ENCODE measurements at regions not wholly inside any gene's neighbourhood (a gene's known extent, or its start where the extent isn't known, plus 50 kb on each side); places are given as distances from the start of the nearest gene placed in this dataset.
A peak's percentile ranks its signal among the peaks of the same experiment; 100 is the strongest.

GRCh38 chr18:45249246-45249661, 366.0 kb upstream of the SLC14A2 start:
- Histone ChIP-seq H3K27ac (peak overlapping the region; percentile 56 to 86 (median 72)), H3K4me3 (no peak overlapping the region), H3K4me1 (peaks cover 0 to 62% (median 22%) of the 10 kb centered on the region in 4 donors), H3K9me3 (no peaks in the 10 kb centered on the region), H3K36me3 (no peaks in the 10 kb centered on the region), H3K27me3 (no peaks in the 10 kb centered on the region)
- WGBS, 2 donors = 83 to 85% methylated on average over 1 of the region's 1 CpG
- intact Hi-C loops (cut with DNase I) = no loop called here
- no peak for TF ChIP-seq EP300 (IDR thresholded peaks at IDR 0.05)
- no peak for TF ChIP-seq CTCF (IDR thresholded peaks at IDR 0.05)
- TF ChIP-seq POLR2AphosphoS5 (IDR thresholded peaks at IDR 0.05) = no peak
- TF ChIP-seq POLR2A (IDR thresholded peaks at IDR 0.05) = no peak
- no peak for DNase-seq

- Histone ChIP-seq H3K36me3 (no peaks in the 10 kb centered on the region), H3K9me3 (no peaks in the 10 kb centered on the region), H3K4me3 (no peak overlapping the region), H3K27ac (peak overlapping the region in 1 of 4 donors; percentile 86), H3K27me3 (no peaks in the 10 kb centered on the region), H3K4me1 (peaks cover 0 to 66% (median 28%) of the 10 kb centered on the region in 4 donors)
- no peak for TF ChIP-seq EP300 (IDR thresholded peaks at IDR 0.05)
- no peak for TF ChIP-seq POLR2AphosphoS5 (IDR thresholded peaks at IDR 0.05)
- TF ChIP-seq CTCF (IDR thresholded peaks at IDR 0.05) = no peak
- no peak for TF ChIP-seq POLR2A (IDR thresholded peaks at IDR 0.05)
- DNase-seq = no peak
- WGBS, 2 donors = 50 to 57% methylated on average over 3 of the region's 3 CpGs
- intact Hi-C loops (cut with DNase I) = no loop called here
These were observed 364.8 kb upstream of the SLC14A2 start for GRCh38 chr18:45250479-45250878.

GRCh38 chr18:45251236-45251635, 364.0 kb upstream of the SLC14A2 start:
- H3K4me3 ChIP-seq = no peak overlapping the region
- no peaks in the 10 kb centered on the region for H3K9me3 ChIP-seq
- 91 to 94% methylated on average over 4 of the region's 4 CpGs for WGBS, 2 donors
- H3K36me3 ChIP-seq = no peaks in the 10 kb centered on the region
- TF ChIP-seq POLR2AphosphoS5 (IDR thresholded peaks at IDR 0.05) (no peak), POLR2A (IDR thresholded peaks at IDR 0.05) (no peak), CTCF (IDR thresholded peaks at IDR 0.05) (no peak), EP300 (IDR thresholded peaks at IDR 0.05) (no peak)
- H3K27me3 ChIP-seq = no peaks in the 10 kb centered on the region
- intact Hi-C loops (cut with DNase I) = no loop called here
- no peak for DNase-seq
- peak overlapping the region in 1 of 4 donors; percentile 86 for H3K27ac ChIP-seq
- H3K4me1 ChIP-seq = peaks cover 0 to 72% (median 34%) of the 10 kb centered on the region in 4 donors

- 77 to 81% methylated on average over 2 of the region's 2 CpGs for WGBS, 2 donors
- H3K4me1 ChIP-seq = peaks cover 0 to 73% (median 34%) of the 10 kb centered on the region in 4 donors
- TF ChIP-seq CTCF (IDR thresholded peaks at IDR 0.05) (no peak), EP300 (IDR thresholded peaks at IDR 0.05) (no peak), POLR2A (IDR thresholded peaks at IDR 0.05) (no peak), POLR2AphosphoS5 (IDR thresholded peaks at IDR 0.05) (no peak)
- no peaks in the 10 kb centered on the region for H3K9me3 ChIP-seq
- H3K4me3 ChIP-seq = no peak overlapping the region
- H3K36me3 ChIP-seq = no peaks in the 10 kb centered on the region
- H3K27ac ChIP-seq = peak overlapping the region in 1 of 4 donors; percentile 86
- H3K27me3 ChIP-seq = no peaks in the 10 kb centered on the region
- DNase-seq = no peak
- intact Hi-C loops (cut with DNase I) = no loop called here
These were observed 362.8 kb upstream of the SLC14A2 start for GRCh38 chr18:45252474-45252873.

GRCh38 chr18:45253056-45253565, 362.2 kb upstream of the SLC14A2 start:
- no peaks in the 10 kb centered on the region for H3K9me3 ChIP-seq
- H3K27ac ChIP-seq = peak overlapping the region in 1 of 4 donors; percentile 11
- DNase-seq = no peak
- no peak for TF ChIP-seq EP300 (IDR thresholded peaks at IDR 0.05)
- no peak for TF ChIP-seq POLR2A (IDR thresholded peaks at IDR 0.05)
- TF ChIP-seq POLR2AphosphoS5 (IDR thresholded peaks at IDR 0.05) = no peak
- TF ChIP-seq CTCF (IDR thresholded peaks at IDR 0.05) = no peak
- H3K4me1 ChIP-seq = peaks cover 0 to 68% (median 32%) of the 10 kb centered on the region in 4 donors
- no peaks in the 10 kb centered on the region for H3K27me3 ChIP-seq
- WGBS, 2 donors = 86 to 90% methylated on average over 6 of the region's 6 CpGs
- no peaks in the 10 kb centered on the region for H3K36me3 ChIP-seq
- H3K4me3 ChIP-seq = no peak overlapping the region
- intact Hi-C loops (cut with DNase I) = no loop called here
